GM19239 (cell line): ENCODE measurements at regions not wholly inside any gene's neighbourhood (a gene's known extent, or its start where the extent isn't known, plus 50 kb on each side); places are given as distances from the start of the nearest gene placed in this dataset.

ENCODE experiments used
- DNase-seq: peaks from one replicate; pipeline ENCODE4 v3.0.0; 2011; ENCODE audit warnings: low spot score; ENCODE audit not compliant: insufficient read length
- FAIRE-seq: peaks from 2 replicates; lab custom pipeline; 2011; peaks lifted over from hg19 to GRCh38; lab: Jason Lieb, UNC

DNA sequence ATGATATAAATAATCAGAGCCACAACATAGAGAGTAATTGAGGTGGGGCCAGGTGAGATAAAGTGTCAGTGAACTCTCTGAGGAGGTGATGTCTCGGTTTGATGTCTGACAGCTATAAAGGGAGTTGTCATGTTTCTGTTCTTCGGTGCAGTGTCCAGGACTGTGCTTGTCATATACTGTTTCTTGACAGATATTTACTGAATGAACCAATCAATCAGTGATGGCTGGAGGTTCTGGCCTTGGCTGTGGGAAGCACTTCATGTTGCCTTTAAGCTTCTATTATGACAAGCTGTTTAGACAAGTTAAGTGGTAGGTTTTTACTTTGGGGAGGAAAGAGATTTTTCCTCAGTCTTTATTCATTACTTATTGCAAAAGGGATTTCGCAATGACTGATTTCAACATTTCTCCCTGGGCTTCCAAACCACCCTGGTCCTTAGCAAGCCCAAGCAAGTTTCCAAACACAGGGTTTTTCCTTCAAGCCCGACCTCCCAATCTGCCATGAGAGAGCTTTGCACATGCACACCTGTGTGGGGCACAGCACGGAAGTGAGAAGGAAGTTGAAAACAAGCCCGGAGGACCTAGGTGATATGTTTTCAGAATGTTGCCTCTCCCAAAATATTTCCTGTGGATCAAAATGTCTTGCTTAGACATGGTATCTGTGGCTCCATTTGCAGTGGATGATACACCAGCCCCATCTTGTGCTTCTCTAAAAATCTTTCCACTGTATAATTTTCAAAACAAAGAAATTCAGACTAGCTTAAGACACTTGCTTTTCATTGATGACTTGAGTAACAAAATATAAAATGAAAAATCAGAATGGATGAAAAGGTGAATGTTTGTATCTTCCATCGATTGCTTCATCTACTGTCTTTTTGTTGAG lies 567.3 kb upstream of the BTBD3 start:
- FAIRE-seq (no peak), DNase-seq (no peak)

DNA sequence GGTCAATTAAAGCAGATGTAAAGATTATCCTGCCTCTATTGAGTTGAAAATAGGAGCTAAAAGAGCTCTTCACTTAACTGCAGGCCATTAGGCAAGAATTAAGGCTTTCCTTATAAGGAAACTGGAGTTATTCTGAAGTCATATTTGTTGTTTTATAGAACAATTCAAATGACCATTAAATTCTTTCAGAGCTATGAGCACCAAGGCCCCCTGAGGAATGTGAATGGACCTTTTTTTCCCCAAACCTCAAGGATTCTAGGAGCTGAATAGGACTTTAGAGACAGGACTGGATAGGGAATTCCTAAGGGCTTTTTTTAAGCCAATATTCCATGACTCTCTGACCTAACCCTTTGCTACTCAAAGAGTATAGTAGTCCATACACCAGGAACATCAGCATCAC lies 565.7 kb upstream of the BTBD3 start:
- DNase-seq, result no peak
- no peak for FAIRE-seq

DNA sequence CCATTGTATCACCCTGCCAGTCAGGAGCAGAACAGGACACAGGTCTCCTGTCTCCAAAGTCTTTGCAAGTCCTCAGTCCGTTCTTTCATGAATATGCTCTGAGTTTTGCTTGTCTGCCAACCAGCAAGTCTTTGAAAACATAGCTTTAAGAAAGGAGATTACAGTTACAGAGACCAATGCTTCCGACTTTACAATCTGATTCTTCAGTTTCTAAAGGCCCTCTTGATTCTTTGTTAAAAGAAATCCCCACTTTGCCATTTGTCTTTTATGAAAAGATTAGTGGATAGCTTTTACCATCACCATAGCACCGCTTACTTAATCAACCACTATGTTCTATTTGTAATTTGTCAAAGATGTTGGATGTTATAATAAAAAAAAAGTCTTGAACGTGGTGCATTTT lies 562.8 kb upstream of the BTBD3 start:
- DNase-seq, result no peak
- no peak for FAIRE-seq

DNA sequence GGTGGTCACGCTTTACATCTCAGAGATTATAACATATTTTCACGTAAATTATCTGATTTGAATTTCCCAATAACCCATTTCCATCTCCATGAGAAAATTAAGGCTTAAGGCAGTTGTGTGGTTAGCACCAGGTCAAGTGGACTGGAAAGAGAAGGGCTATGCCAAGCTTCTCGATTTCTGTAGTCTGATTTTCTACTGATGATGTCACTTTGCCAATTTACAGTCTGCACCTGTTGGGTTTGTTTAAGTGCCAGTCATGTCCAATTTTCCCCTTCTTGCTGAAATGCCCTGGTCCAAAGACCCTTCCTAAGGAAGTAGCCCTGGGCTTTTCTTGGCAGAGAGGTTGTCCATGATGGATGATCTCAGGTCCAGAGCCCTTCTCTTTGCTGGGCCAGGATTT lies 562.3 kb upstream of the BTBD3 start:
- FAIRE-seq (no peak), DNase-seq (no peak)

DNA sequence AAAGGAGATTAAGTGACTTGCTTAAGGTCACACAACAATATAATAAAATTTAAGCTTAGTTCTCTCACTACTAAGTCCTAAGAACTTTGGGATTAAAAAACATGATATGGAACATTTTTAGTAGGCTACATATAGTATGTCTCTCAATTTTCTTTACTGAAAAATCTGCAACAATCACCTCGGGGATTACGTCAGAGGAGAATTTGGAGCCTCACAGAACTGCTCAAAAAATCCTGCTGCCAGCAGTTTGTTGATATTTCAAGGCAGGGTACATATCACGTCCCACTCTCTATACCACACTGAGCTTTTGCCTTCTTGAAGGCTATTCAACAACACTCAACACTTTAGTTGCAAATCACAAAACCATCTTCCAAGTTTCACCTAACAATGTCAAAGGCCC lies 561.6 kb upstream of the BTBD3 start:
- FAIRE-seq, result no peak

DNA sequence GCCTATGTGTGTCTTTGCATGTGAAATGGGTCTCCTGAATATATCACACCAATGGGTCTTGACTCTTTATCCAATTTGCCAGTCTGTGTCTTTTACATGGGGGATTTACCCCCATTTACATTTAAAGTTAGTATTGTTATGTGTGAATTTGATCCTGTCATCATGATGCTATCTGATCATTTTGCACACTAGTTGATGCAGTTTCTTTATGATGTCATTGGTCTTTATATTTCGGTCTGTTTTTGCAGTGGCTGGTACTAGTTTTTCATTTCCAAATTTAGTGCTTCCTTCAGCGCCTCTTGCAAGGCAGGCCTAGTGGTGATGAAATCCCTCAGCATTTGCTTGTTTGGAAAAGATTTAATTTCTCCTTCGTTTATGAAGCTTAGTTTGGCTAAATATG lies 555.2 kb upstream of the BTBD3 start:
- DNase-seq (no peak), FAIRE-seq (no peak)

More for the DNA sequence above, 561.6 kb upstream of the BTBD3 start:
- no peak for DNase-seq

DNA sequence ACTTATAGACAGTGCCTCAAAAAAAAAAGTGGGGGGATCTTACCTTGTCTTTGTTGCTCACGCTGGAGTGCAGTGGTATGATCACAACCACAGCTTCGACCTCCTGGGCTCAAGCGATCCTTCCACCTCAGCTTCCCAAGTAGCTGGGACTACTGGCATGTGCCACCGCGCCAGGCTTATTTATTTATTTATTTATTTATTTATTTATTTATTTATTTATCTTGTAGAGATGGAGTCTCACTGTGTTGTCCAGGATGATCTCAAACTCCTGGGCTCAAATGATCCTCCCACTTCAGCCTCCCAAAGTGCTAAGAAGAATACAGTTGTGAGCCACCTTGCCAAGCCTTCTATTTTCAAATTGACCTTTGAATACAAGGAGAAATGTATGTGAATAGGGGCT lies 553.0 kb upstream of the BTBD3 start:
- DNase-seq (no peak), FAIRE-seq (no peak)

DNA sequence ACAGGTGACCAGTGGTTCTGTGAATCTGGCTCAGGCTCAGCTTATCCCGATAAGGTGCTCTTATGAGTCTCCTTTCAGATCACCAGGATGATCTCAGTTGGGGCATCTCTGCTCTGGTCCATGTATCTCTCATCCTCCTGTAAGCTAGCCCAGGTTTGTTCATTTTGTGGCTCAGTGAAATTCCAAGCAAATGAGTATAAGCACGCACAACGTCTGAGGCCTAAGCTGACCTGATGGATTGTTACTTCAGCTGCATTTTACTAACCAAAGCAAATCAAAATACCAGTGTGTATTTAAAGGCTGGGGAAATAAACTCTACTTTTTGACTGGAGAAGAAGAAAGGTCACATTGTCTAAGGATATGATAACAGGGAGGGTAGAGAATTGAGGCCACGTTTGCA lies 551.0 kb upstream of the BTBD3 start:
- no peak for FAIRE-seq
- no peak for DNase-seq

DNA sequence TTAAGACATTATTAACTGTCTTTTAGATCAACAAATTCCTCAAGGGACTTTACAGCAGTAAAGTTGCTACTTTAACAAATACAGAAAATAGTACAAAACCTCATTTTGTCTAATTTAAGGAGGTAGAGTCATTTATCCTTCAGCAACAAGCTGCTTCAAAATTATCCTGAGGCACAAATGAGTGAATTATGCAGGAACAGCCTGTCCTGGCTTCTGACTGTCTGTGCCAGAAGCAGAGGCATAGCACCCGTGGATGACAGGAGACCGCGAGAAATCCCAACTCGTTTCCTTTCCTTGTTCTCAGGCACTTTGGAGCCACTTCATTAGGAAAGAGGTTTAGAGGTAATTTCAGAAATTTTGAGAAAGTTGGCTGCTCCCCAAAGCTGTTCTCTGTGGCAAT lies 549.2 kb upstream of the BTBD3 start:
- FAIRE-seq, result no peak
- DNase-seq, result no peak

DNA sequence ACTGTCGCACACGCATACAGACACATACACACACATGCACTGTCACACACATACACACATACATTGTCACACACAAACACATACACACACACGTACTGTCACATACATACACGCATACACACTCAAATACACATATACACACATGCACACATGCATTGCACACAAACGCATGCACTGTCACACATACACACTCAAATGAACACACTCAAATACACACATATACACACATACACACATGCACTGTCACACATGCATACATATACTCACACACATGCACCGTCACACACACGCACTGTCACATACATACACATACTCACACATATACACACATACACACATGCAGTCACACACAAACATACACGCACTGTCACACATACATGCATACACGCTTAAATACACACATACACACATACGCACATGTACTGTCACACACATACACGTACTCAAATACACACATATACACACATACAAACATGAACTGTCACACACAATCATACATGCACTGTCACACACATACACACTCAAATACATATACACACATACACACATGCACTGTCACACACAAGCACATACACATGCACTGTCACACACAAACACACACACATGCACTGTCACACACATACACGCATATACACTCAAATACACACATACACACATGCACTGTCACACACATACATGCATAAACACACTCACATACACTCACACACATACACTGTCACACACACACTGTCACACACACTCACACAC lies 548.6 kb upstream of the BTBD3 start:
- FAIRE-seq, result no peak

DNA sequence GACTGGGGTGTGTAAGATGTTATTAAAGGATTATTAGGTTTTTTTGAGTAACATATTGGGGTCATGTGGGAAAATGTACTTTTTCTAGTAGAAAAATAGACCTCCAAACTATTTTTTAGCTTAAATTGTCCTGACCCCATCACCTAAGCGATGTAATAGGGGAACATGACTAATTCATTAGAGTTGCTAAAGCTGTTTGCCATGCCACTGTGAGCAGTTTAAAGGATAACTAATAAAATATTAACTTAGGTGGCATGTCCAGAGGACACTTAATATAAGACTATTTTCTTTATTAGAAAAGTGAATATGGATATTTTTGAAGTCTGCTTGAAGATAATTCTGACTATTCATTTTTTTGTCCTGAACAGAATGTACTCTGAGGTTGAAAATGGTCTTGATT lies 545.9 kb upstream of the BTBD3 start:
- DNase-seq, result no peak
- FAIRE-seq, result no peak

More for the DNA sequence above, 548.6 kb upstream of the BTBD3 start:
- no peak for DNase-seq

DNA sequence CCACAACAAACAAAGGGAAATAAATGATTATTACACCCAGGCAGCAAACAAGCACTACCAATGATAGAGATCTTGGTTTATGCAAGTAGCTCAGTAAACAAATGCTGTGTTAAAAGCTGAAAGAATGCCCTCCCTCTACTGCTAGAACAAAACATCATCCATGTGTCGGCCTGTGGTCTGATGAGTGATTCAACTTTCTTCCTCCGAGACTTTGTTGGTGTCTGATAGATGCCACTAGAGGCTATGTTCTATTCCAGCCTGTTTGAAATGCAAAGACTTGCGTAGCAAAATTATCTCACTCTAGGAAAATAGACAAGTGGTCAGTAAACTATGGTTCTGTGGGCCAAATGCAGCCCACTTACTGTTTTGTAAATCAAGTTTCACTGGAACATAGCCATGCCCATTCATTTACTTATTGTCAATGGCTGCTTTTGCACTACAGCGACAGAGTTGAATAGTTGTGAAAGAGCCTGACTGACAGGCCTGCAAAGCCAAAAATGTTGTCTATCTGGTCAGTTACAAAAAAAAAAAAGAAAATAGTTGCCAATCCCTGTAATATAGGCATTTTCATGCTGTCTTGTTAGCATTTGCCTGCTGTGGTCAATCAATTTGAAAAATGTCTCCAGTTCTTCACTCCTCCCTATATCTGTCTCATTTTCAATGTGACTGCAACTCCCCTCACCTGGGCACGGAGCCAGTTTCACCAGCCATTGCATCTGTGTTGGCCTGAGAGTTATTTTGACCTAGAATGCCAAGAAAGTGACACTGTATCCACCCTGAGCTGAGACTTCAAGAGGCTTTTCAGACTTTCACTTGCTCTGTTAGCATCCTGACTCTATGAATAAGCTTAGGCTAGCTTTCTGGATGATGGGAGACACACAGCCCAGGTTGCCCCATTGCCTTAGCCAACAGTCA lies 544.6 kb upstream of the BTBD3 start:
- FAIRE-seq, result no peak
- no peak for DNase-seq

DNA sequence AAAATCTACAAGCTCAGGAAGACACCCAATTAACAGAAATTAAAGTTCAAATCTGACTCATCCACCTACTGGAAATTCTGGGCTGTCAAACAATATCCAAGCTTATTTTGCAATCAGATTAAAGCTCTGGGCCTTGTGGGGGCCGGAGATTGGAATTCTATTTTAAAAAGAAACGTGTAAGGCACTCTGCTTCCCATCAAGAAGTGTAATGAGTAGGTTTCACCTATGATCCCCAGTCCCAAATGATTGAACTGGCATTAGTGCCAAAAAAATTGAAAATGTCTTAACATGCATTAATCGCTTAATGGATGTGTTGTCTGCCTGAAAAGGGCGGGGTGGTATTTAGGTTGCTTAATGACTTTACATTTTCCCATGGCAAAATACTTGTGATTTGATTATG lies 542.4 kb upstream of the BTBD3 start:
- DNase-seq (no peak), FAIRE-seq (no peak)

DNA sequence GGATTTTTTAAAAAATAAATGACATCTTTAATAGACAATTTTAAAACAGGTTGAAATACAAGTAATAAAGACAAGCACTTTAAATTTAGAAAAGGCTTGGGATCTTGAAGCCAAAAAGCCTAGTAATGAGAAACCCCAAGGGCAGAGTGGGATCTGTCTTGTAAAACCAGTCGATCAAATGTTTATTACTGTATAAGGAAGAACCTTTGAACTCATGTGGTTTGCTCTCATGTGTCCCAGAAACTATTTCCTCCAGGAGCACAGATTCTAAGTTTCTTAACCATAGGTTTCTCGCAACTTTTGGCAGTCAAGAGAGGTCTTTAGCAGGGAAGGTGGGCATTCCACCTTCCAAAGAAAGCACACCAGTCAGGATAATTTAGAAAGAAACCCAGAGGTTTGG lies 541.7 kb upstream of the BTBD3 start:
- no peak for DNase-seq
- FAIRE-seq, result no peak

DNA sequence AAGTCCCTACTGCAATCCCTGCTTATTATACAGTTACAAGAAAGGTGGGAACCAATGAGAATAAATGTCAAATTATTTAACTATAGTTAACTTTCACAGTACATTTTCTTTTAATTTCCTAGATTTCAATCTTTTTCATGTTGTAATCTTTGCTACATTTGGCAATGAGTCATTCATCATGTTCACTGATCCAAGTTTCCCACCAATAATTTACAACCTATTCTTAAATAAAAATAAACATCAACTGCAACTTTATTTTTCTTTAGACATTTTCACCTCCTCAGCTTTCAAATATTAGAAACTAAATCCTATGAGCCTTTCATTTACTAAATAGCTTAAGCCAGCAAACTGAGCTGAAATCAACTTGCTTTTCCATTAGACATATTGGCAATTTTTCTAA lies 541.3 kb upstream of the BTBD3 start:
- DNase-seq (no peak), FAIRE-seq (no peak)

DNA sequence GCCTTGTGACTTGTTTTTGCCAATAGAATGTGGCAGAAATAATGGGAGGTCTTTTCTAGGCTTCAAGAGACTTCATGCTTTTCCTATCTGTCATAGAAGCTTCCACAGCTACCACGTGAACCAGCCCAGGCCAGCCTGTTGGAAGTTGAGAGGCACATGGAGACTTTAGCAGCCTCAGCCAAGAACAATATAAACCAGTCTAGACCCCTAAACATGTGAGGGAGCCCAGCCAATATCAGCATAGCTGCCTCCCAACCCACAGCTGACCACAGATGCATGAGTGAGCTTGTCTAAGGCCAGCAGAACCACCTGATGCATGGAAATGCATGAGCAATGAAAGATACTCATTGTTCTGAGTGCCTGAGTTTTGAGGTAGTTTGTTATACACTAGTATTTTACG lies 540.7 kb upstream of the BTBD3 start:
- FAIRE-seq (no peak), DNase-seq (no peak)

DNA sequence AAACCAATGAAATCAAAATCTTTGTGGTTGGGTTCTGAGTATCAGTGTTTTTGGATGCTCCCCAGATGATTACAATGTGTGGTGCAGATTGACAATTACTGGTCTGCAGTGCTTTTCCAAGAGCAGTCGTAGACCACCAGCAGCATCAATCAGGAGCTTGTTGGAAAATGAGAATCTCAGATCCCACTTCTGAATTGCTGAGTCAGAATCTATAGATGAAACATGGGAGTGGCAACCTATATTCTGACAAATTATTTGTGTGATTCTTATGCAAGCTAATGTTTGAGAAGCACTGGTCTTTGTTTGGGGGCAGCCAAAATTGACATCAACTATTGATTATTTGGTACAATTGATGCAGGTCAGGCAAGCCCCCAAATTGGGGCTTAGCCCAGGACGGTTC lies 539.9 kb upstream of the BTBD3 start:
- FAIRE-seq, result no peak
- DNase-seq, result no peak

DNA sequence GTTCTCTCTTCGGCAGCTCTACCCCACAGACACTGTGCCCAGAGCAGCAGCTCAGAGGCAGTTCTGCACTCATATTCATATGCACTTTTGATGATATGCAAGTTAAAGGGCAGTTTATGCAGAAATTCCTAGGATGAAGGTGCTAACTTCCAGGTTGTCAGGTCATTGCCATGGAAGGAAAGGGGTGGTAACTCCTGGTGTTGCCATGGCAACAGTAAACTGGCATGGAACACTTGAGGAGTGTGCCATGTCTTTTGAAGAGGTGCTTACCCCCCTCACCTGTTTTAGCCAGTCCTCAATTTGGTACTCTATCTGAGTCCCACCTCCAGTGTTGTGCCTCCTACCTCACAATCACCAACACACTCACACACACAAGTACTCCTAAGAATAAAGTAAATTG lies 539.4 kb upstream of the BTBD3 start:
- DNase-seq, result no peak
- no peak for FAIRE-seq

DNA sequence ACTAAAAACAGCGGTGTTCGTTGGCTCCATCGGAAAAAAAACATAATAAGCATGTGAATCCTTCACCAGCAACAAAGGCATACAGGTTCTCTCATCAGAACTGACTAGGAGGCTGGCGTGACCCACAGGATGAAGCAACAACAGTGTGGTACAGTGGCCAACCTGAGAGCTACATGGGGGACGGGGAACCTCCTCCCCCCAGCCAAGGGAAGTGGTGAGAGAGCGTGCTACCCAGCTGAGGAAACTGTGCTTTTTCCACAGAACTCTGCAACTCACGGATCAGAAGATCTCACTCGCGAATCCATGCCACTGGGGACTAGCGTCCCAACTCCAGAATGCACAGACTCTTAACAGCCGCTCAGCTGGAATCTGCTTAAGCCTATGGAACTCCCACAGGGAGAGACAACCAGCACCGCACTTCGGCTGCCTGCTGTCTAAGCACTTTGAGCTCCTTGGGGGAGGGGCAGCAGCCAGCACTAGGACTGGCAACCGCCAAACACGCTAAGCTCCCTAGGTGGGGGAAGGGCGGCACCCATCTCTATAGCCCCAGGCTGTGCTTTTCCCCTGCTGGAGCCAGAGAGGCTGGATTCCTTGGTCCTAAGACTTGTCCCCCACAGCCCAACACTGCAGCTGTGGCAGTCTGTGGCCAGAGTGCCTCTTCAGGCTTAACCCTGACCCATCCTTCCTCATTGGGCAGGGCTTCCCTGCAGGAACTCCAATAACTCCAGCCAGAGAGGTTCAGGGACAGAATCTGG lies 538.3 kb upstream of the BTBD3 start:
- FAIRE-seq (no peak), DNase-seq (no peak)

DNA sequence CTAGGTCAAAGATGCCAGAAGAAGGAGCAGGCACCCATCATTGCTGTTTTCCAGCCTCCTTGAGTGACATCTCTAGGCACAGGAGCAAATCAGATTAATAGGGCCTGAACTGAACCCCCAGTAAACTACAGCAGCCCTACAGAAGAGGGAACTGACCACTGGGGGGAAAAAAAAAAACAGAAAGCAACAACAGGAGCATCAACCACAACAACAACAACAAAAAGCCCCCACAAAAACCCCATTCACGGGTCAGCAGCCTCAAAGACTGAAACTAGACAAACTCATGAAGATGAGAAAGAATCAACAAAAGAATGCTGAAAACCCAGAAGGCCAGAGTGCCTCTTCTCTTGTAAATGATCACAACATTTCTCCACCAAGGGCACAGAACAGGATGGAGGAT lies 537.4 kb upstream of the BTBD3 start:
- DNase-seq (no peak), FAIRE-seq (peak; percentile 18)
